ENCODE measurements at regions not wholly inside any gene's neighbourhood (a gene's known extent, or its start where the extent isn't known, plus 50 kb on each side); places are given as distances from the start of the nearest gene placed in this dataset.

- intact Hi-C loops (cut with DNase I), result no loop called here
Observed at GRCh38 chr6:26309731-26310142, 55.3 kb upstream of the BTN3A2 start.

GRCh38 chr6:26311012-26311384 lies 54.0 kb upstream of the BTN3A2 start:
- intact Hi-C loops (cut with DNase I), result no loop called here
- Histone ChIP-seq H3K27me3 (no peaks in the 10 kb centered on the region), H3K9me3 (no peaks in the 10 kb centered on the region), H3K4me1 (ENCODE audit: insufficient read depth) (peaks cover 1% of the 10 kb centered on the region), H3K27ac (no peak overlapping the region), H3K36me3 (no peaks in the 10 kb centered on the region), H3K4me3 (no peak overlapping the region)
- no peak for TF ChIP-seq CTCF (IDR thresholded peaks at IDR 0.05)
- peak in 4 of 5 donors; percentile 36 to 60 (median 50) for DNase-seq
- 4 to 7% (median 5%) methylated on average over 11 of the region's 11 CpGs for WGBS, 3 donors

More at GRCh38 chr6:26309731-26310142, 55.3 kb upstream of the BTN3A2 start:
- H3K4me3 ChIP-seq, result no peak overlapping the region
- peaks cover 3% of the 10 kb centered on the region for H3K4me1 ChIP-seq (ENCODE audit: insufficient read depth)
- H3K27me3 ChIP-seq, result no peaks in the 10 kb centered on the region
- WGBS, 3 donors, result 69 to 86% (median 79%) methylated on average over 3 of the region's 3 CpGs
- H3K9me3 ChIP-seq, result no peaks in the 10 kb centered on the region
- H3K27ac ChIP-seq, result no peak overlapping the region
- TF ChIP-seq CTCF (IDR thresholded peaks at IDR 0.05), result no peak
- TF ChIP-seq EP300 (IDR thresholded peaks at IDR 0.05), result no peak
- no peak for TF ChIP-seq POLR2A (IDR thresholded peaks at IDR 0.05)
- no peak for DNase-seq
- no peaks in the 10 kb centered on the region for H3K36me3 ChIP-seq

GRCh38 chr6:26311385-26312095 lies 53.5 kb upstream of the BTN3A2 start:
- WGBS, 3 donors, result 1 to 3% (median 1%) methylated on average over 18 of the region's 18 CpGs
- intact Hi-C loops (cut with DNase I), result no loop called here

GRCh38 chr6:26312096-26312463 lies 52.9 kb upstream of the BTN3A2 start:
- Histone ChIP-seq H3K36me3 (no peaks in the 10 kb centered on the region), H3K4me3 (peak overlapping the region; percentile 27), H3K27ac (peak overlapping the region in 1 of 2 donors; percentile 31), H3K4me1 (ENCODE audit: insufficient read depth) (peaks cover 1% of the 10 kb centered on the region), H3K9me3 (no peaks in the 10 kb centered on the region), H3K27me3 (no peaks in the 10 kb centered on the region)
- TF ChIP-seq EP300 (IDR thresholded peaks at IDR 0.05) (no peak), POLR2A (IDR thresholded peaks at IDR 0.05) (no peak), CTCF (IDR thresholded peaks at IDR 0.05) (no peak)
- DNase-seq, result no peak
- intact Hi-C loops (cut with DNase I), result no loop called here
- WGBS, 3 donors, result 0 to 3% (median 1%) methylated on average over 6 of the region's 6 CpGs

More at GRCh38 chr6:26311385-26312095, 53.5 kb upstream of the BTN3A2 start:
- Histone ChIP-seq H3K27me3 (no peaks in the 10 kb centered on the region), H3K36me3 (no peaks in the 10 kb centered on the region), H3K4me3 (peak overlapping the region; percentile 27), H3K9me3 (no peaks in the 10 kb centered on the region), H3K4me1 (ENCODE audit: insufficient read depth) (peaks cover 1% of the 10 kb centered on the region), H3K27ac (peak overlapping the region in 1 of 2 donors; percentile 31)
- peak; percentile 29 to 65 (median 62) for DNase-seq
- no peak for TF ChIP-seq POLR2A (IDR thresholded peaks at IDR 0.05)
- TF ChIP-seq CTCF (IDR thresholded peaks at IDR 0.05), result no peak
- no peak for TF ChIP-seq EP300 (IDR thresholded peaks at IDR 0.05)
